H1 (cell line): ENCODE measurements at regions not wholly inside any gene's neighbourhood (a gene's known extent, or its start where the extent isn't known, plus 50 kb on each side); places are given as distances from the start of the nearest gene placed in this dataset.

Experiments
- CTCF ChIA-PET: fragments of 300-600 bp; sonication (Branson Sonifier 250); formaldehyde crosslinking; loops from one replicate; lab custom pipeline; 2021; ENCODE audit not compliant: partially characterized antibody; lab: Charles Lee
- POLR2A ChIA-PET: fragments of 300-600 bp; sonication (Branson Sonifier 250); formaldehyde crosslinking; loops from one replicate; lab custom pipeline; 2021; ENCODE audit warnings: inconsistent platforms; ENCODE audit not compliant: partially characterized antibody; lab: Charles Lee
- DNase-seq, 2 experiments: peaks; one replicate each; pipeline versions ENCODE4 v3.0.0 to v3.0.0-alpha.2; 2010 to 2022; ENCODE audit warnings: low spot score in 2 of 2, low read depth in 1 of 2, mixed read lengths in 1 of 2
- FAIRE-seq: peaks from 2 replicates; lab custom pipeline; 2011; peaks lifted over from hg19 to GRCh38; lab: Jason Lieb, UNC
- H2AFZ ChIP-seq: 2 replicates; pipeline ENCODE4 v1.8.1; 2012; ENCODE audit warnings: low read length, inconsistent platforms
- H2AK5ac ChIP-seq: 2 replicates; pipeline ENCODE4 v1.6.1; 2013; ENCODE audit warnings: low read depth, low read length
- H2BK120ac ChIP-seq: replicated peaks from 2 replicates; pipeline ENCODE3; 2013; ENCODE audit warnings: low read depth, low read length, inconsistent platforms
- H2BK12ac ChIP-seq: 2 replicates; pipeline ENCODE4 v1.6.1; 2013; ENCODE audit warnings: low read depth, low read length
- H2BK15ac ChIP-seq: 2 replicates; pipeline ENCODE4 v1.6.1; 2013; ENCODE audit warnings: low read length
- H2BK20ac ChIP-seq: 2 replicates; pipeline ENCODE4 v1.6.1; 2013; ENCODE audit warnings: low read length
- H2BK5ac ChIP-seq: 2 replicates; pipeline ENCODE4 v1.6.1; 2013; ENCODE audit warnings: low read depth, low read length
- H3K14ac ChIP-seq: 2 replicates; pipeline ENCODE4 v1.6.1; 2013; ENCODE audit warnings: inconsistent platforms; ENCODE audit not compliant: insufficient read length
- H3K18ac ChIP-seq: 2 replicates; pipeline ENCODE4 v1.6.1; 2013; ENCODE audit warnings: low read length; ENCODE audit errors: extremely low read depth
- H3K23ac ChIP-seq: 2 replicates; pipeline ENCODE4 v1.6.1; 2013; ENCODE audit warnings: inconsistent platforms; ENCODE audit not compliant: insufficient read length
- H3K23me2 ChIP-seq: 2 replicates; pipeline ENCODE4 v1.6.1; 2013; ENCODE audit warnings: low read depth, low read length
- H3K27ac ChIP-seq: 2 replicates; pipeline ENCODE4 v1.6.1; 2011; ENCODE audit warnings: low read depth, low read length, inconsistent platforms
- H3K27me3 ChIP-seq, 4 experiments: replicated peaks in 1 of 4; 1 replicate in 1 of 4; 2 replicates in 3 of 4; pipeline versions ENCODE4 v1.6.1 to v1.8.1; 2011 to 2013; ENCODE audit warnings: low read length in 3 of 4, mild to moderate bottlenecking in 3 of 4, inconsistent platforms in 2 of 4, mixed read lengths in 2 of 4, moderate library complexity in 1 of 4; ENCODE audit not compliant: control insufficient read depth in 3 of 4, insufficient read depth in 3 of 4; ENCODE audit errors: extremely low read depth in 1 of 4
- H3K36me3 ChIP-seq, 4 experiments: 2 replicates each; pipeline versions ENCODE4 v1.6.1 to v1.8.1; 2011 to 2013; ENCODE audit warnings: mild to moderate bottlenecking in 4 of 4, low read length in 3 of 4, moderate library complexity in 2 of 4, control low read depth in 1 of 4, inconsistent platforms in 1 of 4; ENCODE audit not compliant: insufficient read depth in 4 of 4, control insufficient read depth in 2 of 4
- H3K4ac ChIP-seq: replicated peaks from 2 replicates; pipeline ENCODE3; 2013; ENCODE audit warnings: low read length, low read depth, mixed read lengths, inconsistent platforms; ENCODE audit not compliant: insufficient read length
- H3K4me1 ChIP-seq, 4 experiments: replicated peaks in 1 of 4; 1 replicate in 1 of 4; 2 replicates in 3 of 4; pipeline versions ENCODE4 v1.6.1 to v1.8.1; 2011 to 2013; ENCODE audit warnings: low read length in 3 of 4, inconsistent platforms in 2 of 4, mixed read lengths in 1 of 4; ENCODE audit not compliant: insufficient read depth in 4 of 4, control insufficient read depth in 3 of 4
- H3K4me2 ChIP-seq, 2 experiments: 2 replicates each; pipeline versions ENCODE4 v1.6.1 to v1.8.1; 2011 to 2013; ENCODE audit warnings: low read depth in 2 of 2, low read length in 2 of 2, control low read depth in 1 of 2, inconsistent platforms in 1 of 2, mild to moderate bottlenecking in 1 of 2; ENCODE audit not compliant: insufficient read depth in 1 of 2
- H3K4me3 ChIP-seq, 4 experiments: fragments of 200-600, 300-600 bp in 1 of 4; sonication (generic), shearing (Covaris generic), sonication (Bioruptor Twin) in 1 of 4; 2 replicates each; pipeline versions ENCODE4 v1.5.1 to v1.8.1; 2011 to 2016; ENCODE audit warnings: low read length in 4 of 4, low read depth in 3 of 4, control low read depth in 2 of 4, inconsistent platforms in 2 of 4, mild to moderate bottlenecking in 2 of 4, mixed read lengths in 1 of 4, moderate library complexity in 1 of 4; ENCODE audit not compliant: insufficient read depth in 2 of 4; ENCODE audit errors: extremely low read depth in 1 of 4
- H3K56ac ChIP-seq: replicated peaks from 2 replicates; pipeline ENCODE3; 2013; ENCODE audit warnings: low read depth, mild to moderate bottlenecking, mixed read lengths, low read length, inconsistent platforms; ENCODE audit not compliant: insufficient read length
- H3K79me1 ChIP-seq: 2 replicates; pipeline ENCODE4 v1.6.1; 2013; ENCODE audit warnings: low read depth, low read length, control low read depth
- H3K79me2 ChIP-seq, 2 experiments: 2 replicates each; pipeline versions ENCODE4 v1.6.1 to v1.8.1; 2012 to 2013; ENCODE audit warnings: low read length in 2 of 2, mild to moderate bottlenecking in 2 of 2, inconsistent platforms in 1 of 2; ENCODE audit not compliant: insufficient read depth in 2 of 2, control insufficient read depth in 1 of 2
- H3K9ac ChIP-seq, 4 experiments: replicated peaks in 1 of 4; 1 replicate in 1 of 4; 2 replicates in 3 of 4; pipeline versions ENCODE4 v1.6.1 to v1.8.1; 2011 to 2013; ENCODE audit warnings: low read depth in 3 of 4, low read length in 3 of 4, control low read depth in 2 of 4, mild to moderate bottlenecking in 2 of 4, moderate library complexity in 2 of 4, inconsistent platforms in 1 of 4; ENCODE audit errors: extremely low read depth in 1 of 4
- H3K9me3 ChIP-seq, 2 experiments: 2 replicates each; pipeline versions ENCODE4 v1.6.1 to v1.8.1; 2012 to 2013; ENCODE audit warnings: mild to moderate bottlenecking in 2 of 2, moderate library complexity in 2 of 2, control low read depth in 1 of 2, inconsistent platforms in 1 of 2, low read depth in 1 of 2, low read length in 1 of 2, mixed read lengths in 1 of 2; ENCODE audit not compliant: insufficient read depth in 2 of 2
- H4K20me1 ChIP-seq, 2 experiments: replicated peaks in 1 of 2; 2 replicates each; pipeline versions ENCODE3 to v1.8.1; 2011 to 2013; ENCODE audit warnings: inconsistent platforms in 2 of 2, low read length in 2 of 2, mild to moderate bottlenecking in 1 of 2; ENCODE audit not compliant: insufficient read depth in 2 of 2, control insufficient read depth in 1 of 2
- H4K5ac ChIP-seq: 2 replicates; pipeline ENCODE4 v1.6.1; 2013; ENCODE audit warnings: low read length, low read depth, mixed read lengths, inconsistent platforms; ENCODE audit not compliant: insufficient read length
- H4K8ac ChIP-seq: 2 replicates; pipeline ENCODE4 v1.8.0; 2013; ENCODE audit warnings: mild to moderate bottlenecking, moderate library complexity, low read length, inconsistent platforms; ENCODE audit not compliant: insufficient read depth; ENCODE audit errors: extremely low read depth
- H4K91ac ChIP-seq: replicated peaks from 2 replicates; pipeline ENCODE3; 2013; ENCODE audit warnings: low read length, mixed read lengths, inconsistent platforms; ENCODE audit not compliant: insufficient read length
- CBX5 ChIP-seq: fragments of 300-800, 300-1000 bp; sonication (generic); IDR thresholded peaks from 2 replicates; pipeline ENCODE4 v1.7.1; 2016; ENCODE audit warnings: antibody characterized with exemption, low read length, low read depth
- CEBPB ChIP-seq: IDR thresholded peaks from 2 replicates; pipeline ENCODE4 v1.6.1; 2012; ENCODE audit warnings: low read depth, low read length
- HDAC6 ChIP-seq: IDR thresholded peaks from one replicate; pipeline ENCODE4 v1.7.1; 2012; ENCODE audit warnings: low read depth, mild to moderate bottlenecking, inconsistent platforms, low read length, moderate library complexity
- KDM1A ChIP-seq: fragments of 200-600, 300-600 bp; sonication (generic); IDR thresholded peaks from 2 replicates; pipeline ENCODE4 v1.7.1; 2016; ENCODE audit warnings: mild to moderate bottlenecking, low read length, borderline replicate concordance
- MAFK ChIP-seq: IDR thresholded peaks from 2 replicates; pipeline ENCODE4 v1.6.1; 2012; ENCODE audit warnings: low read depth, mild to moderate bottlenecking, improper control_type of control experiment, low read length
- WGBS, 2 experiments: shearing (Covaris generic) in 1 of 2; methylation state at CpG; one replicate each; pipeline versions ENCODE4 v1.1.6 to v1.1.7; 2013 to 2015; ENCODE audit warnings: low lambda C conversion rate in 2 of 2, mixed read lengths in 2 of 2, inconsistent platforms in 1 of 2, low coverage in 1 of 2, missing lambda C conversion rate in 1 of 2; ENCODE audit not compliant: insufficient replicate concordance in 2 of 2, insufficient coverage in 1 of 2, insufficient read length in 1 of 2; ENCODE audit errors: extremely low coverage in 1 of 2, missing lambda C conversion rate in 1 of 2; 5-methylcytosine and 5-hydroxymethylcytosine counted together

DNA sequence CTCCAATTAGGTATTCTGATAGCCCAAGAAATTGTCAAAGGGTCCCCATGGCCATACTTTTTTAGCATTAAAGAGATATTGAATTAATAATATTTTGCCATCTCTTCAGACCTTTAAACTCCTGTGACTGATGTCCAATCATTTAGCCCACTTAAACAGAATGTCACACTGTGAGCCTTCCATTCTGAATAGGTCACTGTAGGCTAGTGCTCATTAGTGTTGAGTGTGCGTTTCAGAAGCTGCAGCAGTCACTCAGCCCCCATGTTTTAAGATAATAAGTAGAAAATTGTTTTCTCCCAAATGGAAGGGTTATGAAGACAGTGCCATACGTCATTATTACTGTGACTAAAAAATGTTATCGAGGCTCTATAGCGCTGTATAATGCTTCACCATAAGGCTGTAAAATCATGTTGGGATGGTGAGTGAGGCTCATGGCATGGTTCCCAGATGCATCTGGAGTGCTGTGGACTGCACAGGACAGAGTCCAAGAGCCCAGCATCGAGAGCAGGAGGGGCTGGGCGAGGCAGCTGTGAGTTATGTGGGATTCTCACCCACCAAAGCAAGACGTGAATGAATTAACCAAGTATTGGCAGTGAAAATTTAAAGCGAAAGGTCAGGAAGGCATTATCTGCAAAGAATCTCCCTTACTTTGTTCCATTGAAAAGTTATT lies 2112.9 kb upstream of the WWC1 start:
- Histone ChIP-seq H2BK120ac (no peak overlapping the region), H3K14ac (no peak overlapping the region), H2AK5ac (no peak overlapping the region), H3K18ac (no peak overlapping the region), H2BK20ac (no peak overlapping the region), H3K36me3 (no peaks in the 10 kb centered on the region), H2BK5ac (no peak overlapping the region), H3K79me2 (no peaks in the 10 kb centered on the region), H3K79me1 (no peaks in the 10 kb centered on the region), H3K56ac (no peak overlapping the region), H3K23ac (no peak overlapping the region), H3K9me3 (no peaks in the 10 kb centered on the region), H3K23me2 (no peaks in the 10 kb centered on the region; the same call in 1 of the 2 replicates), H3K4me1 (no peaks in the 10 kb centered on the region), H2AFZ (0 out of 2 replicates have a peak overlapping the region, but pooled peaks have one; percentile 23), H4K5ac (no peak overlapping the region), H3K4me3 (no peak overlapping the region), H3K27me3 (no peaks in the 10 kb centered on the region), H3K27ac (no peak overlapping the region), H4K8ac (no peak overlapping the region), H3K9ac (no peak overlapping the region), H3K4me2 (no peak overlapping the region), H2BK15ac (no peak overlapping the region), H4K91ac (no peak overlapping the region), H3K4ac (no peak overlapping the region), H4K20me1 (no peaks in the 10 kb centered on the region), H2BK12ac (no peak overlapping the region)
- no peak for TF ChIP-seq CEBPB
- no peak for TF ChIP-seq HDAC6
- TF ChIP-seq CBX5, result no peak
- TF ChIP-seq MAFK, result no peak
- TF ChIP-seq KDM1A, result no peak
- no peak for DNase-seq
- FAIRE-seq, result no peak
- 79% methylated on average over 8 of the region's 8 CpGs; no CpG with 5 or more reads in 1 of the 2 experiments for WGBS, 2 experiments
- CTCF ChIA-PET, result interaction anchor here (0.6 kb wide), 1 partner anchor 284 kb away, joined by 3 read pairs; no protein-coding TSS in a partner anchor
- POLR2A ChIA-PET, result no interaction called here
